H9 (cell line): ENCODE measurements at regions not wholly inside any gene's neighbourhood (a gene's known extent, or its start where the extent isn't known, plus 50 kb on each side); places are given as distances from the start of the nearest gene placed in this dataset.

ENCODE experiments used
- DNase-seq: peaks from one replicate; pipeline ENCODE4 v3.0.0-alpha.2; 2017
- H2AFZ ChIP-seq: one replicate; pipeline ENCODE4 v1.6.1; 2013; ENCODE audit warnings: mild to moderate bottlenecking, low read length, control low read depth, moderate library complexity
- H2AK5ac ChIP-seq: 2 replicates; pipeline ENCODE4 v1.6.1; 2013; ENCODE audit warnings: low read length, control low read depth, mixed read lengths; ENCODE audit not compliant: insufficient read length
- H2BK120ac ChIP-seq: one replicate; pipeline ENCODE4 v1.6.1; 2013; ENCODE audit warnings: low read depth, mild to moderate bottlenecking, low read length, control low read depth, inconsistent platforms; ENCODE audit not compliant: poor library complexity, severe bottlenecking
- H2BK12ac ChIP-seq: 2 replicates; pipeline ENCODE4 v1.6.1; 2013; ENCODE audit warnings: low read length, control low read depth, mixed read lengths, low read depth; ENCODE audit not compliant: insufficient read length
- H2BK15ac ChIP-seq: 2 replicates; pipeline ENCODE4 v1.6.1; 2013; ENCODE audit warnings: low read depth, low read length, control low read depth
- H2BK20ac ChIP-seq: one replicate; pipeline ENCODE4 v1.6.1; 2013; ENCODE audit warnings: low read depth, mild to moderate bottlenecking, low read length, control low read depth, inconsistent platforms; ENCODE audit not compliant: poor library complexity, severe bottlenecking
- H2BK5ac ChIP-seq: 2 replicates; pipeline ENCODE4 v1.6.1; 2013; ENCODE audit warnings: low read length, control low read depth, mixed read lengths; ENCODE audit not compliant: insufficient read length
- H3K14ac ChIP-seq: 2 replicates; pipeline ENCODE4 v1.6.1; 2013; ENCODE audit warnings: low read length, control low read depth; ENCODE audit not compliant: insufficient read depth
- H3K18ac ChIP-seq: 2 replicates; pipeline ENCODE4 v1.6.1; 2013; ENCODE audit warnings: low read depth, mild to moderate bottlenecking, mixed read lengths, low read length, control low read depth; ENCODE audit not compliant: insufficient read length
- H3K23ac ChIP-seq: 2 replicates; pipeline ENCODE4 v1.6.1; 2013; ENCODE audit warnings: low read length, control low read depth, mixed read lengths, low read depth; ENCODE audit not compliant: insufficient read length
- H3K23me2 ChIP-seq: 2 replicates; pipeline ENCODE4 v1.6.1; 2013; ENCODE audit warnings: low read depth, mild to moderate bottlenecking, mixed read lengths, low read length, control low read depth; ENCODE audit not compliant: insufficient read length, poor library complexity, severe bottlenecking
- H3K27ac ChIP-seq: 2 replicates; pipeline ENCODE4 v1.5.1; 2013; ENCODE audit warnings: low read length, control low read depth, mixed read lengths, low read depth; ENCODE audit not compliant: insufficient read length
- H3K27me3 ChIP-seq: 2 replicates; pipeline ENCODE4 v1.6.1; 2013; ENCODE audit warnings: low read length, control low read depth, inconsistent platforms; ENCODE audit not compliant: insufficient read depth
- H3K4ac ChIP-seq: 2 replicates; pipeline ENCODE4 v1.6.1; 2013; ENCODE audit warnings: low read depth, mild to moderate bottlenecking, control low read depth, inconsistent platforms, low read length, moderate library complexity
- H3K4me1 ChIP-seq: 2 replicates; pipeline ENCODE4 v1.6.1; 2013; ENCODE audit warnings: low read length, control low read depth, inconsistent platforms; ENCODE audit not compliant: insufficient read depth
- H3K4me2 ChIP-seq: 2 replicates; pipeline ENCODE4 v1.6.1; 2013; ENCODE audit warnings: low read length, control low read depth, mixed read lengths; ENCODE audit not compliant: insufficient read length, insufficient read depth
- H3K56ac ChIP-seq: 2 replicates; pipeline ENCODE4 v1.6.1; 2013; ENCODE audit warnings: low read depth, mild to moderate bottlenecking, mixed read lengths, low read length, control low read depth; ENCODE audit not compliant: insufficient read length
- H3K79me1 ChIP-seq: 2 replicates; pipeline ENCODE4 v1.6.1; 2013; ENCODE audit warnings: low read depth, mild to moderate bottlenecking, moderate library complexity, low read length, control low read depth, inconsistent platforms; ENCODE audit not compliant: insufficient read depth, poor library complexity, severe bottlenecking
- H3K79me2 ChIP-seq: 2 replicates; pipeline ENCODE4 v1.6.1; 2013; ENCODE audit warnings: low read length, control low read depth, inconsistent platforms; ENCODE audit not compliant: insufficient read depth
- H3K9ac ChIP-seq: 2 replicates; pipeline ENCODE4 v1.6.1; 2013; ENCODE audit warnings: low read length, control low read depth, mixed read lengths; ENCODE audit not compliant: insufficient read length; ENCODE audit errors: extremely low read depth
- H3K9me3 ChIP-seq: one replicate; pipeline ENCODE4 v1.6.1; 2013; ENCODE audit warnings: low read depth, low read length, inconsistent platforms; ENCODE audit not compliant: control insufficient read depth
- H3T11ph ChIP-seq: one replicate; pipeline ENCODE4 v1.6.1; 2013; ENCODE audit warnings: mild to moderate bottlenecking, low read length, control low read depth, inconsistent platforms
- H4K20me1 ChIP-seq: one replicate; pipeline ENCODE4 v1.6.1; 2013; ENCODE audit not compliant: control insufficient read depth, insufficient read length, insufficient read depth
- H4K5ac ChIP-seq: 2 replicates; pipeline ENCODE4 v1.6.1; 2013; ENCODE audit warnings: low read depth, mild to moderate bottlenecking, mixed read lengths, low read length, control low read depth; ENCODE audit not compliant: insufficient read length
- H4K8ac ChIP-seq: replicated peaks from 2 replicates; pipeline ENCODE4 v1.6.1; 2013; ENCODE audit warnings: low read length, control low read depth, mixed read lengths, low read depth; ENCODE audit not compliant: insufficient read length
- H4K91ac ChIP-seq: 2 replicates; pipeline ENCODE4 v1.6.1; 2013; ENCODE audit warnings: low read depth, mild to moderate bottlenecking, moderate library complexity, mixed read lengths, low read length, control low read depth; ENCODE audit not compliant: insufficient read length
- H3K27ac Mint-ChIP-seq, 3 experiments: 2 replicates in 2 of 3; 3 replicates in 1 of 3; pipeline ENCODE4 v1.8.0; 2020 to 2021; ENCODE audit warnings: mixed read lengths in 3 of 3, mild to moderate bottlenecking in 1 of 3, moderate library complexity in 1 of 3
- H3K27me3 Mint-ChIP-seq: 2 replicates; pipeline ENCODE4 v1.8.0; 2021; ENCODE audit warnings: low read depth, mild to moderate bottlenecking, moderate library complexity, mixed read lengths
- H3K36me3 Mint-ChIP-seq, 3 experiments: 2 replicates in 2 of 3; 3 replicates in 1 of 3; pipeline ENCODE4 v1.8.0; 2020 to 2021; ENCODE audit warnings: low read depth in 3 of 3, mixed read lengths in 3 of 3; ENCODE audit not compliant: insufficient read depth in 1 of 3
- H3K4me1 Mint-ChIP-seq, 2 experiments: 2 replicates each; pipeline ENCODE4 v1.8.0; 2020; ENCODE audit warnings: mixed read lengths in 2 of 2
- H3K4me3 Mint-ChIP-seq, 2 experiments: 2 replicates in 1 of 2; 3 replicates in 1 of 2; pipeline ENCODE4 v1.8.0; 2020 to 2021; ENCODE audit warnings: mild to moderate bottlenecking in 2 of 2, mixed read lengths in 2 of 2, moderate library complexity in 1 of 2
- H3K9me3 Mint-ChIP-seq, 2 experiments: 2 replicates in 1 of 2; 3 replicates in 1 of 2; pipeline ENCODE4 v1.8.0; 2020; ENCODE audit warnings: mild to moderate bottlenecking in 2 of 2, mixed read lengths in 2 of 2, moderate library complexity in 1 of 2
- CTCF ChIP-seq: fragments of 200-600 bp; sonication (generic); conservative IDR thresholded peaks from 3 replicates; pipeline ENCODE4 v1.8.0; 2021; ENCODE audit warnings: antibody characterized with exemption, mild to moderate bottlenecking
- WGBS: extraction: QIAGEN DNeasy Blood & Tissue Kit; methylation state at CpG from one replicate; pipeline ENCODE4 v1.1.7; 2013; ENCODE audit warnings: missing lambda C conversion rate, low lambda C conversion rate, mixed read lengths; ENCODE audit not compliant: insufficient read length; ENCODE audit errors: extremely low coverage; 5-methylcytosine and 5-hydroxymethylcytosine counted together

GRCh38 chr16:72270531-72270930 lies 98.6 kb upstream of the PMFBP1 start:
- H3K4ac ChIP-seq: no peak overlapping the region
- no peak overlapping the region for H3K14ac ChIP-seq
- WGBS: no CpG with 5 or more reads among the region's 1 CpG
- H2AK5ac ChIP-seq: no peak overlapping the region
- H3K23ac ChIP-seq: no peak overlapping the region
- no peaks in the 10 kb centered on the region for H3K23me2 ChIP-seq
- Mint-ChIP-seq H3K4me3 (no peak overlapping the region), H3K36me3 (no peaks in the 10 kb centered on the region; a peak in 2 of 7 replicates), H3K27ac (no peak overlapping the region), H3K4me1 (peaks cover 0 to 4% of the 10 kb centered on the region in 2 experiments; a peak in 2 of 4 replicates), H3K27me3 (no peaks in the 10 kb centered on the region), H3K9me3 (no peaks in the 10 kb centered on the region)
- H2BK120ac ChIP-seq: no peak overlapping the region
- H3K79me1 ChIP-seq: no peaks in the 10 kb centered on the region
- no peaks in the 10 kb centered on the region for H3K4me1 ChIP-seq
- no peak overlapping the region for H4K8ac ChIP-seq
- H3K9me3 ChIP-seq: no peaks in the 10 kb centered on the region
- H3K4me2 ChIP-seq: no peak overlapping the region
- no peak for DNase-seq
- no peak overlapping the region for H2BK5ac ChIP-seq
- H2AFZ ChIP-seq: no peak overlapping the region
- H3K56ac ChIP-seq: no peak overlapping the region
- H3K18ac ChIP-seq: no peak overlapping the region
- H2BK20ac ChIP-seq: no peak overlapping the region
- H4K5ac ChIP-seq: no peak overlapping the region
- H2BK15ac ChIP-seq: no peak overlapping the region
- no peak for TF ChIP-seq CTCF
- H3K79me2 ChIP-seq: no peaks in the 10 kb centered on the region
- H3K9ac ChIP-seq: no peak overlapping the region
- H3K27me3 ChIP-seq: no peaks in the 10 kb centered on the region
- no peak overlapping the region for H2BK12ac ChIP-seq
- no peak overlapping the region for H4K91ac ChIP-seq
- H3K27ac ChIP-seq: no peak overlapping the region
- H4K20me1 ChIP-seq: no peaks in the 10 kb centered on the region
- H3T11ph ChIP-seq: no peak overlapping the region
